ENCODE measurements at regions not wholly inside any gene's neighbourhood (a gene's known extent, or its start where the extent isn't known, plus 50 kb on each side); places are given as distances from the start of the nearest gene placed in this dataset.

DNA sequence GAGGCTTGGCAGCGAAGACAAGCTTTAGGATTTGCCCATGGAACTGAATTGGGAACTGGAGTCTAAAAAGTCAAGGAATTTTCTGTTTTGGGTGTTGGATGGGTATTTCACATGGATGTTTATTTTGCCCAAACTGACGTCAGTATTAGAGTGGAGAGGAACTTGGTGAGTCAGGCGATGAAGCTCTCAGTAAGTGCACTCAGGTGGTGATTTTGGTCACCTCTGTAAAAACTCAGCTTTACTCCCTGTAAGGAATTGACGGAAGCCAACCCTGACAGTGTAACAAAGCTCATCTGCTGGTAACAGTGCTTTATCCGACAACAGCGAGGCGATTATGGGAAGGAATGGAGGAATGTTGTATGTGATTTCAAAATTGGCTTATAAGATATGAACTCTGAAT lies 77.0 kb upstream of the PGRMC2 start:
- TF ChIP-seq, protein P1, sequence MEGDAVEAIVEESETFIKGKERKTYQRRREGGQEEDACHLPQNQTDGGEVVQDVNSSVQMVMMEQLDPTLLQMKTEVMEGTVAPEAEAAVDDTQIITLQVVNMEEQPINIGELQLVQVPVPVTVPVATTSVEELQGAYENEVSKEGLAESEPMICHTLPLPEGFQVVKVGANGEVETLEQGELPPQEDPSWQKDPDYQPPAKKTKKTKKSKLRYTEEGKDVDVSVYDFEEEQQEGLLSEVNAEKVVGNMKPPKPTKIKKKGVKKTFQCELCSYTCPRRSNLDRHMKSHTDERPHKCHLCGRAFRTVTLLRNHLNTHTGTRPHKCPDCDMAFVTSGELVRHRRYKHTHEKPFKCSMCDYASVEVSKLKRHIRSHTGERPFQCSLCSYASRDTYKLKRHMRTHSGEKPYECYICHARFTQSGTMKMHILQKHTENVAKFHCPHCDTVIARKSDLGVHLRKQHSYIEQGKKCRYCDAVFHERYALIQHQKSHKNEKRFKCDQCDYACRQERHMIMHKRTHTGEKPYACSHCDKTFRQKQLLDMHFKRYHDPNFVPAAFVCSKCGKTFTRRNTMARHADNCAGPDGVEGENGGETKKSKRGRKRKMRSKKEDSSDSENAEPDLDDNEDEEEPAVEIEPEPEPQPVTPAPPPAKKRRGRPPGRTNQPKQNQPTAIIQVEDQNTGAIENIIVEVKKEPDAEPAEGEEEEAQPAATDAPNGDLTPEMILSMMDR (conservative IDR thresholded peaks at IDR 0.05; ENCODE audit: low read length) = no peak
- no peak for TF ChIP-seq EZH2phosphoT487 (IDR thresholded peaks at IDR 0.05; ENCODE audit: borderline replicate concordance)
